ENCODE measurements at regions not wholly inside any gene's neighbourhood (a gene's known extent, or its start where the extent isn't known, plus 50 kb on each side); places are given as distances from the start of the nearest gene placed in this dataset.

DNA sequence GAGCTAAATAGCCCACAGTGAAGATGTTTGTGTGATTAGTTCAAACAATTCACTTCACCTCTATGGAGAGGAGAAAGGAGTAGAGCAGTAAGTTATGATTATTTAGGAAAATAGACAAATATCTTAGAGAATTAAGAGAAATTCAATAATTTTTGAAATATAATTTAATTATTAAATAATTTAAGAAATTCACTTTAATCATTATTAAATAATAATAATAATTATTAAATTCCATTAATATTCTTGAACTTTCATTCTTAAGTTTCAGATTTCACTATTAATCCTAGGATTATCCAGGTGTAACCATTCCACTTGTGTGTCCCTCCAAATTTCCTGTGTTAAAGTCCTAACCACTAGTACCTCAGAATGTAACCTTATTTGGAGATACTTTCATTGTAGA is 58.9 kb upstream of the RGS18 start:
- Mint-ChIP-seq H3K36me3 (ENCODE audit: low read depth) (peaks cover 7% of the 10 kb centered on the region; the same call in 1 of the 2 replicates), H3K4me3 (no peak overlapping the region), H3K4me1 (ENCODE audit: low read depth) (no peaks in the 10 kb centered on the region; the same call in 1 of the 2 replicates), H3K9me3 (peaks cover 5% of the 10 kb centered on the region), H3K27ac (no peak overlapping the region), H3K27me3 (ENCODE audit: insufficient read depth) (no peaks in the 10 kb centered on the region)
- DNase-seq, result no peak
- TF ChIP-seq CTCF (IDR thresholded peaks at IDR 0.05), result no peak

DNA sequence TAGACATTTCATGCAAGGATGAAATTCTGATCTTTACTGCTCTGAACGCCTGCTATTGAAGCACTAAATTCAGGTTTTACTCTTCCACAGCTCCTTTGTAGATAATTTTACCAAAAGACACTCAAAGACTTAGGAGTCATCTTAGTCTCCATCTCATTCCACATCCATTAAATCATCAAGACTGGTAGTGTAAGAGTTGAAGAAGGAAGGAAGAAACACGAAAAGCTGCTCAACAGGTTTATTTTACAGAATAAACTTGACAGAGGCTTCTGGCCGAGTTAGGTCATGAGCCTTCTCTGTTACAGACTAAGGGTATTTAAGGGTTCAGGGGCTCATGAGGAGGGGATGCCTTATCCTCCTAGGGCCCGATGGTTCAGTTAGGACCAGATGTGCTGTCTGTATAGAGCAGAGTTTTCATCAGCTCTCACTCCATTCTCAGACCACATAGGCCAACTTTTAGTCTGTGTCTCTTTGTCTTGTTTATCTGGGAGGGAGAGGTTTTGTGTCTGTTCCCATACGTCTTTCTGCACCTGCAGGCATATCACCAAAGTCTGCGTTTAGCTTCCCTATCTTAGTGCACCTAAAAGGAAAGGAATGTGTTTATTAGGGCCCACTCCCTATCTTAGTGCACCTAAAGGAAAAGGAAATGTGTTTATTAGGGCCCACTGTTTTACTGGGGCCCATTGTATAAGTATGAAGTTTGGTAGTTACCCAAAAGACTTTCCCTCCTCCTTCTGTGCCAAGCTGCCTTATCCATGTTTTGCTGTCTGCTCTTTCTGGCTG is 57.4 kb upstream of the RGS18 start:
- Mint-ChIP-seq H3K36me3 (ENCODE audit: low read depth) (no peaks in the 10 kb centered on the region), H3K4me1 (ENCODE audit: low read depth) (peaks cover 11% of the 10 kb centered on the region; the same call in 1 of the 2 replicates), H3K27me3 (ENCODE audit: insufficient read depth) (no peaks in the 10 kb centered on the region), H3K27ac (no peak overlapping the region), H3K4me3 (no peak overlapping the region), H3K9me3 (peaks cover 5% of the 10 kb centered on the region)
- no peak for DNase-seq
- no peak for TF ChIP-seq CTCF (IDR thresholded peaks at IDR 0.05)

DNA sequence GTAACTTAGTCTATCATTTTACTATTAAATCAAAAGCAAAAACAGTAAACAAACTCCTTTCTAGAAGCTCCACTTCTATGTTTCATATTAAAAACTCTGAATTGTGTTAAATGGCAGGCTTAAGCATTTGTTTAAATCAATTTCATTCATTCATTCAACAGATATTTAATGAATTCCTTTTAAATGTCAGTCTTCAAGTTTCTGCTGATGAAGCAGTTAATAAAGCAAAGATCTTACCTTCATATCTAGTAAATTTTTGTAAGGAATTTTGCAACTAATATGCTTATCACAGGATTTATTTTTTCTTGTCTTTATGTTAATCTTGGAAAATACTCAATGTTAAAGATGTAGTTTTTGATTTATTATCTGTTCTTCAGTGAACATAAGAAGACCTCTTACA is 54.1 kb upstream of the RGS18 start:
- TF ChIP-seq CTCF (IDR thresholded peaks at IDR 0.05), result no peak
- no peak for DNase-seq
- Mint-ChIP-seq H3K36me3 (ENCODE audit: low read depth) (no peaks in the 10 kb centered on the region), H3K27me3 (ENCODE audit: insufficient read depth) (no peaks in the 10 kb centered on the region), H3K9me3 (peaks cover 17% of the 10 kb centered on the region), H3K4me3 (no peak overlapping the region), H3K27ac (peak overlapping the region; percentile 26; the same call in 1 of the 2 replicates), H3K4me1 (ENCODE audit: low read depth) (peaks cover 11% of the 10 kb centered on the region; the same call in 1 of the 2 replicates)

GRCh38 chr1:192104852-192105251 is 53.4 kb upstream of the RGS18 start:
- H3K36me3 Mint-ChIP-seq (ENCODE audit: low read depth), result no peaks in the 10 kb centered on the region
- peaks cover 11% of the 10 kb centered on the region; the same call in 1 of the 2 replicates for H3K4me1 Mint-ChIP-seq (ENCODE audit: low read depth)
- peak; percentile 31 for DNase-seq
- peak overlapping the region; percentile 79; the same call in 1 of the 2 replicates for H3K27ac Mint-ChIP-seq
- no peak for TF ChIP-seq CTCF (IDR thresholded peaks at IDR 0.05)
- H3K4me3 Mint-ChIP-seq, result no peak overlapping the region; the same call in 1 of the 2 replicates
- H3K9me3 Mint-ChIP-seq, result peaks cover 18% of the 10 kb centered on the region
- no peaks in the 10 kb centered on the region for H3K27me3 Mint-ChIP-seq (ENCODE audit: insufficient read depth)

DNA sequence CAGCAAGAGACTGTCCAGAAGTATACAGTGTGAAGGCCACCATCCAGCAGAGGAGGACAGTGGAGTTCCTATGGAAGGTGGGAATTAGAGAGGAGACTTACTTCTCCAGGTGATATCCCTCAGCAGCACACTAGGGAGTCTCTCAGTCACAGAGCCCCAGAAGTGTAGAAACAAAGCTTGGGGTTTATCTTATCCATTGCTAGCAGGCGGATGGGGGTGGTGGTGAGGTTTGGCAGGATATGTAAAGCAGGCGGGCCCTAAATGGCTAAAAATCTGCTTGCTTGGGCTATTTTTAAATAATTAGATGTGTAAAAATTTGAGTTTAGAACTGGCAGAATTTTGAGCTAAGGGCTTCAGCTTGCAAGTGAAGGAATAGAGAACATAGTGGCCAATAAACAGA is 50.1 kb upstream of the RGS18 start:
- no peak for DNase-seq
- no peak overlapping the region for H3K27ac Mint-ChIP-seq
- no peaks in the 10 kb centered on the region for H3K36me3 Mint-ChIP-seq (ENCODE audit: low read depth)
- peaks cover 11% of the 10 kb centered on the region; the same call in 1 of the 2 replicates for H3K4me1 Mint-ChIP-seq (ENCODE audit: low read depth)
- no peak overlapping the region for H3K4me3 Mint-ChIP-seq
- H3K9me3 Mint-ChIP-seq, result peaks cover 27% of the 10 kb centered on the region
- no peak for TF ChIP-seq CTCF (IDR thresholded peaks at IDR 0.05)
- no peaks in the 10 kb centered on the region for H3K27me3 Mint-ChIP-seq (ENCODE audit: insufficient read depth)
